ENCODE measurements at regions not wholly inside any gene's neighbourhood (a gene's known extent, or its start where the extent isn't known, plus 50 kb on each side); places are given as distances from the start of the nearest gene placed in this dataset.
"Not testable (repeated sequence)": the region's sequence is repeated elsewhere in the genome, so short reads cannot be mapped to it uniquely, and the experiment has no call there.

GRCh38 chr10:131363416-131363815, 51.9 kb upstream of the TCERG1L start:
- no peak for DNase-seq

GRCh38 chr10:131371571-131371970, 60.0 kb upstream of the TCERG1L start:
- no peak for DNase-seq

- no peak for DNase-seq
Observed at GRCh38 chr10:131381576-131381975, 70.1 kb upstream of the TCERG1L start.

GRCh38 chr10:131385161-131385872, 73.8 kb upstream of the TCERG1L start:
- not testable (repeated sequence) for DNase-seq

- DNase-seq: no peak
Observed at GRCh38 chr10:131387018-131387529, 75.6 kb upstream of the TCERG1L start.

GRCh38 chr10:131391936-131392335, 80.4 kb upstream of the TCERG1L start:
- DNase-seq: no peak

GRCh38 chr10:131396121-131397050, 84.9 kb upstream of the TCERG1L start:
- DNase-seq: no peak

- no peak for DNase-seq
Observed at GRCh38 chr10:131398166-131398565, 86.6 kb upstream of the TCERG1L start.

- no peak for DNase-seq
Observed at GRCh38 chr10:131399981-131400380, 88.5 kb upstream of the TCERG1L start.

- no peak for DNase-seq
Observed at GRCh38 chr10:131400513-131400912, 89.0 kb upstream of the TCERG1L start.

GRCh38 chr10:131402771-131403650, 91.5 kb upstream of the TCERG1L start:
- no peak for DNase-seq

GRCh38 chr10:131403936-131404335, 92.4 kb upstream of the TCERG1L start:
- DNase-seq: no peak

GRCh38 chr10:131404886-131405285, 93.4 kb upstream of the TCERG1L start:
- DNase-seq: no peak

GRCh38 chr10:131406676-131407392, 95.3 kb upstream of the TCERG1L start:
- DNase-seq: no peak

- no peak for DNase-seq
Observed at GRCh38 chr10:131418681-131419080, 107.2 kb upstream of the TCERG1L start.

GRCh38 chr10:131419797-131420196, 108.3 kb upstream of the TCERG1L start:
- DNase-seq: no peak

GRCh38 chr10:131420867-131421266, 109.3 kb upstream of the TCERG1L start:
- no peak for DNase-seq

- no peak for DNase-seq
Observed at GRCh38 chr10:131421381-131421780, 109.9 kb upstream of the TCERG1L start.

- no peak for DNase-seq
Observed at GRCh38 chr10:131422731-131423130, 111.2 kb upstream of the TCERG1L start.

- no peak for DNase-seq
Observed at GRCh38 chr10:131424053-131424452, 112.5 kb upstream of the TCERG1L start.

GRCh38 chr10:131424836-131425491, 113.4 kb upstream of the TCERG1L start:
- no peak for DNase-seq
